C4-2B (cell line): ENCODE measurements at regions not wholly inside any gene's neighbourhood (a gene's known extent, or its start where the extent isn't known, plus 50 kb on each side); places are given as distances from the start of the nearest gene placed in this dataset.

Source experiments
- CTCF ChIP-seq: fragments of 450-650 bp; conservative IDR thresholded peaks from 2 replicates; pipeline ENCODE4 v1.5.1; 2017; ENCODE audit warnings: mild to moderate bottlenecking
- ZFX ChIP-seq: fragments of 450-650 bp; IDR thresholded peaks from 2 replicates; pipeline ENCODE4 v1.6.1; 2017

- TF ChIP-seq CTCF, result no peak
- no peak for TF ChIP-seq ZFX
Measured at GRCh38 chr7:124633740-124634139, 131.9 kb downstream of the GPR37 start.
